KOPT-K1 (cell line): ENCODE measurements at regions not wholly inside any gene's neighbourhood (a gene's known extent, or its start where the extent isn't known, plus 50 kb on each side); places are given as distances from the start of the nearest gene placed in this dataset.

Source experiments
- H3K27ac ChIP-seq: fragments of 200-600 bp; sonication (generic); 2 replicates; pipeline ENCODE4 v1.5.1; 2016; ENCODE audit warnings: antibody characterized with exemption, mild to moderate bottlenecking, low read depth, low read length; ENCODE audit not compliant: poor library complexity, severe bottlenecking
- H3K36me3 ChIP-seq: fragments of 200-600 bp; sonication (generic); 2 replicates; pipeline ENCODE4 v1.5.1; 2017; ENCODE audit warnings: antibody characterized with exemption, mild to moderate bottlenecking, low read length, moderate library complexity; ENCODE audit not compliant: insufficient read depth
- H3K9me3 ChIP-seq: fragments of 200-600 bp; sonication (generic); 2 replicates; pipeline ENCODE4 v1.5.1; 2017; ENCODE audit warnings: antibody characterized with exemption, low read length, mild to moderate bottlenecking; ENCODE audit not compliant: insufficient read depth, poor library complexity, severe bottlenecking

DNA sequence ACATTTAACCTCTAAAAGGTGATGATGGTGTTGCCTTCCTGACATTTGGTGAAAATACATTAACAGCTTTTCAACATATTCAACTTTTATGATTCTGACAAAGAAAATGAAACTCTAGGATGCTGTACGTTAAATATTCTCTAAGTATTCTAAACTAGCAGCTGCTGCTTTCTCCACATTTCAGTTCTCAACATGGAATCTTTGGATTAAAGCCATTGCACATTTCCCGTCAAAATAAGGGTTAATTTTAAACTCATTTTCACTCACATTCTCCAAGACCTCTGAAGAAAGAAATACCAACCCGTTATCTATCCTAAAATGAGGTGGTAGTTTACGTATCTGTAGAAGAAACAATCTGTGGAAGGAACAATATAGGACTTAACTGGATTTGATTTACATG, 655.7 kb upstream of the ARPP21 start:
- H3K9me3 ChIP-seq: no peaks in the 10 kb centered on the region
- no peak overlapping the region for H3K27ac ChIP-seq
- no peaks in the 10 kb centered on the region for H3K36me3 ChIP-seq

DNA sequence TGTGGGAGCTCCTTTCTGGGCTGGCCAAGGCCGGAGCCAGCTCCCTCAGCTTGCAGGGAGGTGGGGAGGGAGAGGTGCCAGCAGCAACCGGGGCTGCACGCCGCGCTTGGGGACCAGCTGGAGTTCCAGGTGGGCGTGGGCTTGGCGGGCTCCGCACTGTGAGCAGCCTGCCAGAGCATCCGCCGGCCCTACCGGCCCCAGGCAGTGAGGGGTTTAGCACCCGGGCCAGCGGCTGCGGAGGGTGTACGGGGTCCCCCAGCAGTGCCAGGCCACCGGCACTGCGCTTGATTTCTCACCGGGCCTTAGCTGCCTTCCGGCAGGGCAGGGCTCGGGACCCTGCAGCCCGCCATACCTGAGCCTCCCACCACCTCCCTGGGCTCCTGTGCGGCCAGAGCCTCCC, 651.0 kb upstream of the ARPP21 start:
- Histone ChIP-seq H3K36me3 (no peaks in the 10 kb centered on the region), H3K9me3 (no peaks in the 10 kb centered on the region), H3K27ac (no peak overlapping the region)

DNA sequence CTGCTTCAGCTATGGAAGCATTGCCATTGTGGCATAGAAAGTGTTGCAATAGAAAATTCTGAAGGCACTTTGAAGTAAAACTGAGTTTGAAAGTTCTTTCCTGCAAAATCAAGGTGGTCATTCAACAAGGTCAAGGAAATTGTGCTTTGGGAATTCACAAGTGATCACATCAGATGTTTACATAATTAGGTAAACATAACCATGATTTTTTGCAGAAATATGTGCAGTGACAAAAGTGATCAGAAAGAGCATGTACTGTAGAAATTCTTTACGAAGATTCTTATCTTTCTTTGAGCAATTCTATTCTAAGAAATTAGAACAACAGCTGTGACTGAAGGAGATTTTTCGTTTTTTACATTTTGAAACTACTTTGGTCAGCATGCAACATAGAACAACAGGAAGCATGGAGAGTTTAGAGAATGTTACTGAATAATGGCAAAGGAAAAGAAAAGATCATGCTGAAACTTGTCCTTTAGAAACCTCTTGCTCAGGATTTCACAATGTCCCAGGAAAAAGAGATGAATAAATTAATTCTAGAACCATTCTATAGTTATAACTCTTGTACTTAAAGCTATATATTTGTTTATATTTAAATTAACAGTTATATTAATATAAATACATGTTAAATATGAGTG, 643.4 kb upstream of the ARPP21 start:
- H3K27ac ChIP-seq: no peak overlapping the region
- no peaks in the 10 kb centered on the region for H3K36me3 ChIP-seq
- no peaks in the 10 kb centered on the region for H3K9me3 ChIP-seq

DNA sequence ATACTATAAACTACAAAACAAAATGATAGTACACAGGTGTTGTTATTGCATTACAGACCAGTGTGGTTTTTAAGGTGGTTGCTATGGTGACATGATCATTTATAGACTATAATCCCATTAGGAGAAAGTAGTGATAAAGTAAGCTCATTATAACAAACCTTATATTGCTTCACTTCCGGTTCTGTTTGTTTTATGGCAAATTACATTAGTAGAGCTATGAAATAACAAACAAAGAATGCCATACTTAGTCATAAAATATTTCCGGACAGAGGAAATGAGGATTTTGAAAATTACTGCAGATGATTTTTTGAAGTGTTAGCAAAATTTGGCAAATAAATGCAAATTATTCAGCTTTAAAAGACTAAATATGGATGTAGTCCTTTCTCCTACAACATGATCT, 640.4 kb upstream of the ARPP21 start:
- H3K36me3 ChIP-seq: no peaks in the 10 kb centered on the region
- H3K9me3 ChIP-seq: no peaks in the 10 kb centered on the region
- no peak overlapping the region for H3K27ac ChIP-seq

DNA sequence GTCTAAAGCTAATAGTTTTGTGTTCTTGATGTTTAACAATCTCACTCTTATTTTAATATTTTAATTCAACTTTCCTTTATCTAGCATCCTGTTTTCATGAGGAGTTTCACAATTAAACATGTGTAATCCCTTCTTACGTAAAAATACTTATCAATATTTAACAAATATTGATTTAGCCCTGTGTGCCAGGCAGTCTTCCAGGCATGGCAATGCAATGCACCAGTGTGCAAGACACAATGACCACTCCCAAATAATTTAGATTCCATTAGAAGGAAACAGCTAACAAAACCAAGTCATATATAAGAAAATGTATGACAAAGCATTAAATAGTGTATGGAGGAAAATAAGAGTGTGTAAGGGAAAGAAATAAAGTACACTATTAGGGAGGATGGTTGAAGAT, 627.1 kb upstream of the ARPP21 start:
- Histone ChIP-seq H3K36me3 (no peaks in the 10 kb centered on the region), H3K9me3 (no peaks in the 10 kb centered on the region), H3K27ac (no peak overlapping the region)

DNA sequence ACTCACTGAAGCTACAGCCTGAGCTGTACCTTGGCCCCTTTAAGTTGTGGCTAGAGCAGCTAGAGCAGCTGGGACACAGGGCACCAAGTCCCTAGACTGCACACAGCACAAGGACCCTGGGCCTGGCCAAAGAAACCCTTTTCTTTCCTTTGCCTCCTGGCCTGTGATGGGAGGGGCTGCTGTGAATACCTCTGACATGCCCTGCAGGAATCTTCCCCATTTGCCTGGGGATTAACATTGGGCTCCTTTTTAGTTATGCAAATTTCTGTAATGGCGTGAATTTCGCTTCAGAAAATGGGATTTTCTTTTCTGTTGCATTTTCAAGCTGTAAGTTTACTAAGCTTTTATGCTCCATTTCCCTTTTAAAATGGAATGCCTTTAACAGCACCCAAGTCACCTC, 611.2 kb upstream of the ARPP21 start:
- Histone ChIP-seq H3K36me3 (no peaks in the 10 kb centered on the region), H3K9me3 (peaks cover 30% of the 10 kb centered on the region), H3K27ac (no peak overlapping the region)

DNA sequence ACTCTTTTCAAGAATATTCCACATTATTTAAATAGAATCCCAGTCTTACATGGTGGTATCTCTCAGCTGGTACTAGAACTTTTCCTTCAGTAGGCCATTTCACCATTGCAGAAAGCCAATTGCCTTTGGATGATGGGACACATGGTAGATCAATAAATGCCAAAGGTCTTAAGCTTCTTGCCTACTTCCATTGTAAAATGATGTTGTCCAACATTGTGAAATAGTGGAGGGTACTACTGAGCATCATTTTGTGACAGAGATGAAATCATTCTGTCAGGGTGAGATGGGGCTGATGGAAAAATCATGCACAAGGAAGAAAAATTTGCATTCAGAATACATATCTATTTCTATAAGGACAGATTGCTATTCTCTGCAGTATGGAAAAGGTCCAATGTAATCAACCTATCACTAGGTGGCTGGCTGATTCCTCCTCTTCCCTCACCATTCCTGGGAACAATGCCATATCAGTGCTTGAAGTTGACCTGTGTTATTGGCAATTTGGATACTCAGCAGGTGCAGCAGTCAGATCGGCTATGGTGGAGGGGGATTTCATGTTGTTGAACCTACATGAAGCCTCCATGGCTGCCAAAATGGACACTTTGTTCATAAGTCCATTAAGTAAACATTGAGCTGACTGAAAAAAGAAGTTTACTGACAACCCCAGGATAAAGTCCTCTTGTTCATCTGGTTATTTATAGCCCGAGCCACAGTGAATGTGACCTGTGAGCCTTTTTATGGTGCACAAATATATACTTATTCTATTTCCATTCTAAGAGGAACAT, 596.9 kb upstream of the ARPP21 start:
- Histone ChIP-seq H3K27ac (no peak overlapping the region), H3K36me3 (no peaks in the 10 kb centered on the region)

DNA sequence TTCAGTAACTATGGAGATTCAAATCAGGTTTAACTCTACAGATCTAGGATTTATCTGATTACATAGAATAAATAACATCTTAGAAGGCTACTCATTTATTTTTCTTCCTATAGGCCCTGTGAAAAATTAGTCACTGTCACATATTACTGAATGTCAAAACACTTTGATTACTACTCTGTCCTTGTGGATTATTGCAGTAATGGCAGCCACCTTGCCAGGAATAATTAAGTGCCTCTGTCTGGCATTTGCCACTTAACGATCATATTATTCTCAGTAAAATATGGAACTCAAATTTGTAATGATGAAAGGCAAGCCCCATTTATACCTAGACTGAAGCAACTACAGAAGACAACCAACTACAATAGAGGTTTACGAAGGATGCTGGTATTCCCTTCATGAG, 596.3 kb upstream of the ARPP21 start:
- Histone ChIP-seq H3K27ac (no peak overlapping the region), H3K9me3 (no peaks in the 10 kb centered on the region), H3K36me3 (no peaks in the 10 kb centered on the region)

More for the DNA sequence above, 596.9 kb upstream of the ARPP21 start:
- H3K9me3 ChIP-seq: no peaks in the 10 kb centered on the region

DNA sequence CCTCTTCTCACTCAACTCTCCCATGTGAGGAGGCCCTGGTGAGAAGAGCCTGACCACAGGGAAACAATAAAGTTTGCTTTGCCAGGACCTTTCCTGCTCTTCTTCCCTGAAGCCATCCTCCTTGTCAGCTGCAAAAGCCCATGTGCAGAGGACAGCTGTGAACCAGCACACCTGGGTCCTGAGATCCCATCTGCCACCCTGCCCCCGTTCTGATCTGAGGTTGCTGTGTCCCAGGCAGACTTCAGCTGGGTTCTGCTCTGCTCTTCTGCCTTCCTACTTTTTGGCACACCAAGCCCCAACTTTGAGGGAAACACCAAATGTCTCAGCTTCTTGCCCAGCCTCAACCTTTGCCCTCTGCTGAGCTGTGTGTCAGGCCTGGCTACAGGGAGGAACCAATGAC, 595.1 kb upstream of the ARPP21 start:
- no peak overlapping the region for H3K27ac ChIP-seq
- H3K36me3 ChIP-seq: no peaks in the 10 kb centered on the region
- H3K9me3 ChIP-seq: no peaks in the 10 kb centered on the region

DNA sequence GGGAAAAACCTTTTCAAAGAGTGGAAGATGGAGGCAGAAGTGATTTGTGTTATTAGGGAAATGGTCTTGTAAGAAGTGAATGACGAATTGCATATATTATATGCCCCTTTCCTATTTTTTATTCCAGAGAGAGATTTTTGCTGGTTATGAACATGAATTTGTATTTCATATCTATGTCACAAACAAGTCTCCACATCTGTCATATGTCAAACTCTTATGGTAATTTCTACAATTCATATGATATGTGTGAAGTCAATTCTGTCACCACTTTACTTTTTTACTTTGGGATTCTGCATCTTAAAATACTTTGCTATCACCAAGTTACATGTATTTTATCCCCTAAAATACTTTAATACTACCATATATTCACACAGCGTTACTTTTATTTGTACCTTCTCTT, 594.2 kb upstream of the ARPP21 start:
- H3K36me3 ChIP-seq: no peaks in the 10 kb centered on the region
- H3K9me3 ChIP-seq: no peaks in the 10 kb centered on the region
- H3K27ac ChIP-seq: no peak overlapping the region

DNA sequence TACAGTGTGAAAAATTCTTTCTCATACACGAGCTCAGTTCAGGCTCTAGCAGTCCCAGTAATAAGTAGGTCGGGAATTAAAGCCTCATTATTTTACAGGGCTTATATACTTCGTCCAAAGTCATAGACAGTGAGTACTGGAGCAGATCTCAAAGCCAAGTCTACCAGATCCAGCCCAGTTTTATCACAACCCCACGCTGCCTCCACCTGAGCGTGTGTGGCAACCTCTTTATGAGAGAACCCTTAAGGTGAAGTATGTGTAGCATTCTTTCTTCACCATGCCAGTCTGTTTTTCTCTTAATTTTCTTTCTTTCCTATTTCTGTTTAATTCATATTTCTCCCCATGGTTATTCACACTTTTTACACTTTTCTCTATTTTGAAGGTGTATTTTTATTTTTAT, 574.6 kb upstream of the ARPP21 start:
- Histone ChIP-seq H3K9me3 (no peaks in the 10 kb centered on the region), H3K36me3 (no peaks in the 10 kb centered on the region), H3K27ac (no peak overlapping the region)

DNA sequence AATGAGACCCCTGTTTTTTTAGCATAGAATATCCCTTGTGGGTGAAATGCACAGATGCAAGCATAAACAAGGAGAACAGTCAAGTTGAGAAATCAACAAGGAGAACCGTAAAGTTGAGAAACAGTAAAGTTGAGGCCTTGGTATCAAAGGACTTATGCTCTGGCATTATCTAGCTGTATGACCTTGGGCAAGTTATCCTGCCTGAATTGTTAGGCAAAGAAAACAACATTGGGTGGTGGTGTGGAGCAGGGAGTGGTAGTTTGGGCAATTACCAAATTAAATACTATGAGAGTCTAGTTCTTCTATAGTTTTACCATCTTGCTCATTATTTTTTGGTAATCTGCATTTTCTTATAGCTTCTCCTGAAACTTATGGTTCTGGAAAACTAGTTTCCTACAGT, 573.4 kb upstream of the ARPP21 start:
- no peaks in the 10 kb centered on the region for H3K9me3 ChIP-seq
- no peak overlapping the region for H3K27ac ChIP-seq
- no peaks in the 10 kb centered on the region for H3K36me3 ChIP-seq

DNA sequence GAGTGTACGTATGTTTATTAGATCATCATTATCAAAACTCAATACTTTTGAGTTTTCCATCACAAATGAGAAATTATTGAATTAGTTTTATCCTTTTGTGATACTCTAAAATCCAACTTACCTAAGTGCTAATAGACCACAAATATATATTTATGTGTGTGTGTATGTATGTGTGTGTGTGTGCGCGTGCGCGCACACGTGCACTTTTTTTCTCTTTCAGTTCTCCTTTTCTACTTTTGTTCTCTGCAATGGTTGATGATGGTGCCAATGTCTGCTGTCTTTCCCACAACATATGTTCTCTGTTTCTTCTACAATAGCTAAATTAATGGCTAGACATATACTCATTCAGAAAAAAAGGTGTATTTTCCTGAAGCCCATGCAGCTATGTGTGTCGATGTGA, 571.6 kb upstream of the ARPP21 start:
- no peak overlapping the region for H3K27ac ChIP-seq
- no peaks in the 10 kb centered on the region for H3K36me3 ChIP-seq
- H3K9me3 ChIP-seq: no peaks in the 10 kb centered on the region

DNA sequence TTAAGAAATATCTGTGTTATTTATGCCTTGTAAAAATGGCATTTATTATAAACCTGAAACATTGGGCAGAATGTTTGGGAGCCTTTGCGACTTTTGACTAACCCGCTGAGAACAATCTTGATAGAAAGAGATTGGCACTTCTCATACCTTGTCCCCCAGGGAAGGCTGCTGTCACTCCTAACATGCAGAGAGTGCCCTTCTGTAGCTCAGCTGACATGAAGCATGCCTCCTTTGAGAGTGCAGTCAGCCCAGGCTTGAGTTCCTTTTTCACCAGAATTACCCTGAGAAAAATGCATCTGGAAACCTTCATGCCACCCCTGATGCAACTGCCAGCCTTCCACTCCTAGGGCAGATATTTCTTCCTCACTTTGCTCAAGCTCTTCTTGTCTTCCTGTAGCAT, 569.2 kb upstream of the ARPP21 start:
- Histone ChIP-seq H3K36me3 (no peaks in the 10 kb centered on the region), H3K9me3 (no peaks in the 10 kb centered on the region), H3K27ac (no peak overlapping the region)

DNA sequence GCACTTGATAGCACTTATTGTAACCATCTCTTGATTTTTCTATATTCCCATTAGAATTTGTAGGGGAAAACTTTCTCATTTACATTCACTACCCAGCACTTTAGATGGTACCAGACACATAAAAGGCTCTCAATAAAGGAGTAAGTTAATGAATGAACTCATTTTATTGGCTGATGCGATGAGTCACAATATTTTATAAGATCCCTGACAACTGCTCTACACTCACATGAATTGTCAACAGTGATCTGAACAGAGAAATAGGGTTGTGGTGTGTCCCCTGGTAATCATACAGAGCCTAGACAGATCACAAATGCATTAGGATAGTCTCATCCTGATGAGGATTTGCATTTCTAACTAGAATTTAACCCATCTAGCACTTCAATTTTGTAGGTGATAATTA, 567.6 kb upstream of the ARPP21 start:
- Histone ChIP-seq H3K36me3 (no peaks in the 10 kb centered on the region), H3K9me3 (no peaks in the 10 kb centered on the region)

DNA sequence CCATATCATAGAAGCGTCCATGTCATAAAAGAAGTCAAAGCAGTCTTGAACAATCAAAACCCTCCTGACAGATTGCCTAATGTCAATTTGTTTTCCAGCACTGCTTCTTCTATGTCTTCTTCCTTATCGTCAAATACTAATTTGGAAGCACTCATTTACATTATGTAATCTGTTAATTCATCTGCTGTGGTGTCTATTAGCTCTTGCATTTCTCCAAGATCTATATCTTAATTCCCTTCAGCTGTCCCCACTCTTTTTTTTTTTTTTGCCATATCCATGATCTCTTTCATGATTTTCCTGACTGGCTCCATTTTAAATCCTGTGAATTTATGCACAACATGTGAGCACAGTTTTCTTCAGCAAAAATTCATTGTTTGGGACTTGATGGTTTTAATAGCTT, 560.5 kb upstream of the ARPP21 start:
- no peaks in the 10 kb centered on the region for H3K9me3 ChIP-seq
- no peak overlapping the region for H3K27ac ChIP-seq
- H3K36me3 ChIP-seq: no peaks in the 10 kb centered on the region

More for the DNA sequence above, 567.6 kb upstream of the ARPP21 start:
- H3K27ac ChIP-seq: no peak overlapping the region
